SJCRH30 (cell line): ENCODE measurements at regions not wholly inside any gene's neighbourhood (a gene's known extent, or its start where the extent isn't known, plus 50 kb on each side); places are given as distances from the start of the nearest gene placed in this dataset.
A peak's percentile ranks its signal among the peaks of the same experiment; 100 is the strongest.

ENCODE experiments used
- DNase-seq, 2 experiments: peaks; one replicate each; pipeline ENCODE4 v3.0.0-alpha.2; 2015 to 2020
- H3K27ac ChIP-seq: fragments of 250-450 bp; sonication (Bioruptor Pico); 2 replicates; pipeline ENCODE4 v1.5.1; 2020; ENCODE audit warnings: mild to moderate bottlenecking, moderate library complexity
- H3K27me3 ChIP-seq: fragments of 250-450 bp; sonication (Bioruptor Pico); 2 replicates; pipeline ENCODE4 v1.5.1; 2020; ENCODE audit warnings: mild to moderate bottlenecking, moderate library complexity
- H3K36me3 ChIP-seq: fragments of 250-450 bp; sonication (Bioruptor Pico); 2 replicates; pipeline ENCODE4 v1.5.1; 2020; ENCODE audit warnings: mild to moderate bottlenecking, moderate library complexity
- H3K4me1 ChIP-seq: fragments of 250-450 bp; sonication (Bioruptor Pico); 2 replicates; pipeline ENCODE4 v1.5.1; 2020; ENCODE audit warnings: mild to moderate bottlenecking, moderate library complexity
- H3K4me3 ChIP-seq: fragments of 250-450 bp; sonication (Bioruptor Pico); 2 replicates; pipeline ENCODE4 v1.5.1; 2020; ENCODE audit warnings: mild to moderate bottlenecking, moderate library complexity
- H3K9me3 ChIP-seq: fragments of 250-450 bp; sonication (Bioruptor Pico); replicated peaks from 2 replicates; pipeline ENCODE4 v1.5.1; 2020; ENCODE audit warnings: mild to moderate bottlenecking, moderate library complexity

GRCh38 chr5:56591081-56591480 lies 224.3 kb upstream of the MAP3K1 start:
- no peaks in the 10 kb centered on the region for H3K9me3 ChIP-seq
- H3K27ac ChIP-seq: no peak overlapping the region
- no peak for DNase-seq
- no peaks in the 10 kb centered on the region for H3K4me1 ChIP-seq
- no peaks in the 10 kb centered on the region for H3K27me3 ChIP-seq
- no peak overlapping the region for H3K4me3 ChIP-seq
- H3K36me3 ChIP-seq: no peaks in the 10 kb centered on the region

- Histone ChIP-seq H3K9me3 (no peaks in the 10 kb centered on the region), H3K36me3 (no peaks in the 10 kb centered on the region), H3K4me1 (no peaks in the 10 kb centered on the region), H3K4me3 (no peak overlapping the region), H3K27ac (no peak overlapping the region), H3K27me3 (no peaks in the 10 kb centered on the region)
- DNase-seq: peak in 1 of 2 experiments; percentile 4
These were observed 225.9 kb upstream of the MAP3K1 start for GRCh38 chr5:56589481-56589860.

GRCh38 chr5:56588636-56589480 lies 226.5 kb upstream of the MAP3K1 start:
- Histone ChIP-seq H3K9me3 (no peaks in the 10 kb centered on the region), H3K27me3 (no peaks in the 10 kb centered on the region), H3K4me1 (no peaks in the 10 kb centered on the region), H3K27ac (no peak overlapping the region), H3K36me3 (no peaks in the 10 kb centered on the region), H3K4me3 (no peak overlapping the region)
- DNase-seq: no peak

- DNase-seq: no peak
- no peaks in the 10 kb centered on the region for H3K4me1 ChIP-seq
- no peaks in the 10 kb centered on the region for H3K36me3 ChIP-seq
- no peak overlapping the region for H3K4me3 ChIP-seq
- H3K27ac ChIP-seq: no peak overlapping the region
- H3K27me3 ChIP-seq: no peaks in the 10 kb centered on the region
- no peaks in the 10 kb centered on the region for H3K9me3 ChIP-seq
These were observed 227.2 kb upstream of the MAP3K1 start for GRCh38 chr5:56588131-56588487.

GRCh38 chr5:56587381-56588130 lies 227.8 kb upstream of the MAP3K1 start:
- Histone ChIP-seq H3K9me3 (no peaks in the 10 kb centered on the region), H3K27ac (no peak overlapping the region), H3K4me1 (no peaks in the 10 kb centered on the region), H3K36me3 (no peaks in the 10 kb centered on the region), H3K27me3 (no peaks in the 10 kb centered on the region), H3K4me3 (no peak overlapping the region)
- no peak for DNase-seq

- Histone ChIP-seq H3K4me1 (no peaks in the 10 kb centered on the region), H3K36me3 (no peaks in the 10 kb centered on the region), H3K27me3 (no peaks in the 10 kb centered on the region), H3K4me3 (no peak overlapping the region), H3K9me3 (no peaks in the 10 kb centered on the region), H3K27ac (no peak overlapping the region)
- no peak for DNase-seq
These were observed 229.2 kb upstream of the MAP3K1 start for GRCh38 chr5:56585999-56586691.

- DNase-seq: no peak
- no peaks in the 10 kb centered on the region for H3K36me3 ChIP-seq
- no peak overlapping the region for H3K27ac ChIP-seq
- no peak overlapping the region for H3K4me3 ChIP-seq
- no peaks in the 10 kb centered on the region for H3K4me1 ChIP-seq
- H3K9me3 ChIP-seq: no peaks in the 10 kb centered on the region
- no peaks in the 10 kb centered on the region for H3K27me3 ChIP-seq
These were observed 229.9 kb upstream of the MAP3K1 start for GRCh38 chr5:56585461-56585860.

GRCh38 chr5:56581426-56581825 lies 233.9 kb upstream of the MAP3K1 start:
- Histone ChIP-seq H3K27me3 (no peaks in the 10 kb centered on the region), H3K36me3 (no peaks in the 10 kb centered on the region), H3K4me3 (no peak overlapping the region), H3K9me3 (no peaks in the 10 kb centered on the region), H3K4me1 (no peaks in the 10 kb centered on the region), H3K27ac (no peak overlapping the region)
- no peak for DNase-seq

GRCh38 chr5:56580864-56581263 lies 234.5 kb upstream of the MAP3K1 start:
- no peak overlapping the region for H3K4me3 ChIP-seq

GRCh38 chr5:56575821-56576220 lies 239.5 kb upstream of the MAP3K1 start:
- H3K9me3 ChIP-seq: no peaks in the 10 kb centered on the region
- H3K27ac ChIP-seq: no peak overlapping the region
- H3K4me1 ChIP-seq: no peaks in the 10 kb centered on the region
- no peak overlapping the region for H3K4me3 ChIP-seq
- no peak for DNase-seq
- H3K36me3 ChIP-seq: no peaks in the 10 kb centered on the region
- no peaks in the 10 kb centered on the region for H3K27me3 ChIP-seq

More at GRCh38 chr5:56580864-56581263, 234.5 kb upstream of the MAP3K1 start:
- Histone ChIP-seq H3K9me3 (no peaks in the 10 kb centered on the region), H3K27me3 (no peaks in the 10 kb centered on the region), H3K27ac (no peak overlapping the region), H3K36me3 (no peaks in the 10 kb centered on the region), H3K4me1 (no peaks in the 10 kb centered on the region)
- DNase-seq: no peak

GRCh38 chr5:56574778-56575177 lies 240.6 kb upstream of the MAP3K1 start:
- Histone ChIP-seq H3K27ac (no peak overlapping the region), H3K4me1 (no peaks in the 10 kb centered on the region), H3K4me3 (no peak overlapping the region), H3K9me3 (no peaks in the 10 kb centered on the region), H3K27me3 (no peaks in the 10 kb centered on the region), H3K36me3 (no peaks in the 10 kb centered on the region)
- DNase-seq: no peak

GRCh38 chr5:56569566-56569965 lies 245.8 kb upstream of the MAP3K1 start:
- Histone ChIP-seq H3K4me1 (no peaks in the 10 kb centered on the region), H3K36me3 (no peaks in the 10 kb centered on the region), H3K9me3 (no peaks in the 10 kb centered on the region), H3K4me3 (no peak overlapping the region), H3K27me3 (no peaks in the 10 kb centered on the region), H3K27ac (no peak overlapping the region)
- no peak for DNase-seq

- Histone ChIP-seq H3K27ac (no peak overlapping the region), H3K36me3 (no peaks in the 10 kb centered on the region), H3K4me3 (no peak overlapping the region), H3K9me3 (no peaks in the 10 kb centered on the region), H3K27me3 (no peaks in the 10 kb centered on the region), H3K4me1 (no peaks in the 10 kb centered on the region)
- DNase-seq: no peak
These were observed 246.3 kb upstream of the MAP3K1 start for GRCh38 chr5:56569076-56569475.

- H3K4me3 ChIP-seq: no peak overlapping the region
These were observed 248.1 kb upstream of the MAP3K1 start for GRCh38 chr5:56567278-56567677.

More at GRCh38 chr5:56567278-56567677, 248.1 kb upstream of the MAP3K1 start:
- no peak for DNase-seq
- Histone ChIP-seq H3K9me3 (no peaks in the 10 kb centered on the region), H3K27me3 (no peaks in the 10 kb centered on the region), H3K36me3 (no peaks in the 10 kb centered on the region), H3K4me1 (no peaks in the 10 kb centered on the region), H3K27ac (no peak overlapping the region)
